ENCODE measurements at regions not wholly inside any gene's neighbourhood (a gene's known extent, or its start where the extent isn't known, plus 50 kb on each side); places are given as distances from the start of the nearest gene placed in this dataset.
"Not testable (repeated sequence)": the region's sequence is repeated elsewhere in the genome, so short reads cannot be mapped to it uniquely, and the experiment has no call there.

- H3K4me1 ChIP-seq (ENCODE audit: control insufficient read depth, insufficient read depth, low read length); in situ Hi-C loops (cut with MboI; ENCODE audit: low sequenced_read_pairs); H2BK120ac ChIP-seq (ENCODE audit: low read depth, low read length); H4K8ac ChIP-seq (ENCODE audit: low read depth in 2 of 2, low read length in 2 of 2); H3K27me3 ChIP-seq (ENCODE audit: control insufficient read depth, insufficient read depth, low read length); H3K4ac ChIP-seq (ENCODE audit: low read depth, low read length); H3K4me2 ChIP-seq (ENCODE audit: low read depth, low read length); H4K20me1 ChIP-seq (ENCODE audit: insufficient read depth, low read length); H3K9ac ChIP-seq (ENCODE audit: low read depth, low read length); DNase-seq; H3K18ac ChIP-seq (ENCODE audit: low read depth, low read length); H4K91ac ChIP-seq (ENCODE audit: insufficient read depth, low read depth, low read length); H3K56ac ChIP-seq (ENCODE audit: extremely low read depth, insufficient read depth, low read length); H3K14ac ChIP-seq (replicated peaks; ENCODE audit: low read depth, low read length); H2AK5ac ChIP-seq (ENCODE audit: low read depth, low read length); dilution Hi-C loops (cut with HindIII; ENCODE audit: low sequenced_read_pairs, unreplicated experiment); H2BK15ac ChIP-seq (ENCODE audit: low read depth, low read length); H3K4me3 ChIP-seq (ENCODE audit: insufficient read depth, low read depth, low read length); H3K27ac ChIP-seq (ENCODE audit: insufficient read depth, low read length); H3K9me3 ChIP-seq (ENCODE audit: control insufficient read depth, insufficient read depth, low read length); CTCF ChIA-PET; H4K5ac ChIP-seq (ENCODE audit: low read depth, low read length); H2BK5ac ChIP-seq (ENCODE audit: low read depth, low read length, poor library complexity, severe bottlenecking); POLR2A ChIA-PET (ENCODE audit: unreplicated experiment); H2AK9ac ChIP-seq (replicated peaks; ENCODE audit: low read depth, low read length, poor library complexity); intact Hi-C loops (cut with micrococcal nuclease); H2BK20ac ChIP-seq (ENCODE audit: low read depth, low read length); H3K36me3 ChIP-seq (ENCODE audit: control insufficient read depth, insufficient read depth, low read length); H3K9me1 ChIP-seq (ENCODE audit: insufficient read depth, low read length); H2AFZ ChIP-seq (replicated peaks; ENCODE audit: low read length, poor library complexity); H3K23ac ChIP-seq (ENCODE audit: low read depth, low read length); H3K79me1 ChIP-seq (ENCODE audit: low read depth in 1 of 2, low read length in 2 of 2); BruUV-seq (replicated peaks); ATAC-seq (ENCODE audit: low read depth): not testable (repeated sequence)
- no CpG with 5 or more reads among the region's 27 CpGs for WGBS, 2 experiments (ENCODE audit: extremely low coverage in 2 of 2, insufficient read length in 1 of 2)
Observed at GRCh38 chr7:25047571-25048443, 67.8 kb upstream of the OSBPL3 start.
